CD14-positive monocyte (primary cell): ENCODE measurements at regions not wholly inside any gene's neighbourhood (a gene's known extent, or its start where the extent isn't known, plus 50 kb on each side); places are given as distances from the start of the nearest gene placed in this dataset.

Experiments
- DNase-seq, 3 donors: peaks; one replicate each; pipeline ENCODE4 v3.0.0-alpha.2; 2011 to 2022
- H2AFZ ChIP-seq: 2 replicates; pipeline ENCODE4 v1.6.0; 2012; ENCODE audit warnings: mild to moderate bottlenecking, low read depth, low read length, inconsistent platforms; ENCODE audit not compliant: insufficient read depth, poor library complexity, severe bottlenecking
- H3K27ac ChIP-seq, 2 donors: 1 replicate in 1 of 2; 2 replicates in 1 of 2; pipeline ENCODE4 v1.5.1; 2012 to 2013; ENCODE audit warnings: low read length in 2 of 2, control low read depth in 1 of 2, inconsistent platforms in 1 of 2, low read depth in 1 of 2, mild to moderate bottlenecking in 1 of 2
- H3K27me3 ChIP-seq, 2 donors: one replicate each; pipeline versions ENCODE4 v1.6.0 to v1.6.1; 2011 to 2013; ENCODE audit warnings: low read length in 2 of 2; ENCODE audit not compliant: control insufficient read depth in 2 of 2, insufficient read depth in 2 of 2
- H3K36me3 ChIP-seq, 2 donors: replicated peaks in 1 of 2; 1 replicate in 1 of 2; 2 replicates in 1 of 2; pipeline versions ENCODE4 v1.5.1 to v1.6.1; 2012 to 2013; ENCODE audit warnings: low read length in 2 of 2, control low read depth in 1 of 2, inconsistent platforms in 1 of 2, mild to moderate bottlenecking in 1 of 2; ENCODE audit not compliant: insufficient read depth in 2 of 2, control insufficient read depth in 1 of 2
- H3K4me1 ChIP-seq, 2 donors: 1 replicate in 1 of 2; 2 replicates in 1 of 2; pipeline versions ENCODE4 v1.5.1 to v1.6.1; 2012 to 2013; ENCODE audit warnings: low read length in 2 of 2, control low read depth in 1 of 2, inconsistent platforms in 1 of 2, mild to moderate bottlenecking in 1 of 2, moderate library complexity in 1 of 2; ENCODE audit not compliant: insufficient read depth in 2 of 2, control insufficient read depth in 1 of 2
- H3K4me2 ChIP-seq: replicated peaks from 2 replicates; pipeline ENCODE3; 2012; ENCODE audit warnings: low read length, moderate library complexity, mild to moderate bottlenecking; ENCODE audit not compliant: poor library complexity, severe bottlenecking; ENCODE audit errors: extremely low read depth
- H3K4me3 ChIP-seq, 3 experiments: fragments of 200-600 bp in 1 of 3; sonication (generic) in 1 of 3; replicated peaks in 1 of 3; 1 replicate in 2 of 3; 2 replicates in 1 of 3; pipeline ENCODE4 v1.5.1; 2011 to 2013; ENCODE audit warnings: low read length in 3 of 3, mild to moderate bottlenecking in 3 of 3, control low read depth in 2 of 3, low read depth in 2 of 3, inconsistent platforms in 1 of 3, moderate library complexity in 1 of 3
- H3K79me2 ChIP-seq: 2 replicates; pipeline ENCODE4 v1.6.0; 2012; ENCODE audit warnings: mild to moderate bottlenecking, control low read depth, inconsistent platforms, low read length, moderate library complexity; ENCODE audit not compliant: insufficient read depth
- H3K9ac ChIP-seq: 2 replicates; pipeline ENCODE4 v1.6.0; 2017; ENCODE audit warnings: low read length, mild to moderate bottlenecking; ENCODE audit not compliant: insufficient read depth, poor library complexity, severe bottlenecking
- H3K9me3 ChIP-seq, 2 donors: replicated peaks in 1 of 2; 1 replicate in 1 of 2; 2 replicates in 1 of 2; pipeline versions ENCODE4 v1.5.1 to v1.6.1; 2012 to 2013; ENCODE audit warnings: low read length in 2 of 2, control low read depth in 1 of 2; ENCODE audit not compliant: control insufficient read depth in 1 of 2, insufficient read depth in 1 of 2
- H4K20me1 ChIP-seq: 2 replicates; pipeline ENCODE4 v1.6.0; 2012; ENCODE audit warnings: mild to moderate bottlenecking, low read length, control low read depth, moderate library complexity; ENCODE audit not compliant: insufficient read depth
- H3K27ac Mint-ChIP-seq, 7 donors: one replicate each; pipeline ENCODE4 v1.8.0; 2020; ENCODE audit warnings: mild to moderate bottlenecking in 7 of 7, mixed read lengths in 7 of 7, moderate library complexity in 6 of 7, inconsistent platforms in 2 of 7
- H3K27me3 Mint-ChIP-seq, 3 donors: one replicate each; pipeline ENCODE4 v1.8.0; 2021 to 2022; ENCODE audit warnings: low read depth in 3 of 3, mild to moderate bottlenecking in 3 of 3, mixed read lengths in 3 of 3, moderate library complexity in 3 of 3, inconsistent platforms in 1 of 3
- H3K36me3 Mint-ChIP-seq, 2 donors: one replicate each; pipeline ENCODE4 v1.8.0; 2020; ENCODE audit warnings: mixed read lengths in 2 of 2, inconsistent platforms in 1 of 2, mild to moderate bottlenecking in 1 of 2
- H3K4me1 Mint-ChIP-seq: one replicate; pipeline ENCODE4 v1.8.0; 2020; ENCODE audit warnings: mild to moderate bottlenecking, mixed read lengths
- H3K4me3 Mint-ChIP-seq, 2 donors: one replicate each; pipeline ENCODE4 v1.8.0; 2020; ENCODE audit warnings: mild to moderate bottlenecking in 2 of 2, mixed read lengths in 2 of 2, moderate library complexity in 1 of 2
- H3K9me3 Mint-ChIP-seq, 7 donors: one replicate each; pipeline ENCODE4 v1.8.0; 2020 to 2022; ENCODE audit warnings: mixed read lengths in 7 of 7, mild to moderate bottlenecking in 6 of 7, moderate library complexity in 6 of 7, inconsistent platforms in 2 of 7
- WGBS: methylation state at CpG from one replicate; pipeline ENCODE4 v1.1.5; 2013; ENCODE audit warnings: missing lambda C conversion rate; ENCODE audit not compliant: insufficient coverage; 5-methylcytosine and 5-hydroxymethylcytosine counted together
- intact Hi-C, 2 donors: fragments of 100-400 bp; cut with micrococcal nuclease; formaldehyde crosslinking; loops; one replicate each; pipeline versions ENCODE4 v1.15.0 to v1.15.1; 2023
- TF ChIP-seq, protein P1 (sequence below): fragments of 200-600 bp; IDR thresholded peaks from one replicate; pipeline ENCODE4 v1.8.0; 2022; ENCODE audit warnings: antibody characterized with exemption, mild to moderate bottlenecking

DNA sequence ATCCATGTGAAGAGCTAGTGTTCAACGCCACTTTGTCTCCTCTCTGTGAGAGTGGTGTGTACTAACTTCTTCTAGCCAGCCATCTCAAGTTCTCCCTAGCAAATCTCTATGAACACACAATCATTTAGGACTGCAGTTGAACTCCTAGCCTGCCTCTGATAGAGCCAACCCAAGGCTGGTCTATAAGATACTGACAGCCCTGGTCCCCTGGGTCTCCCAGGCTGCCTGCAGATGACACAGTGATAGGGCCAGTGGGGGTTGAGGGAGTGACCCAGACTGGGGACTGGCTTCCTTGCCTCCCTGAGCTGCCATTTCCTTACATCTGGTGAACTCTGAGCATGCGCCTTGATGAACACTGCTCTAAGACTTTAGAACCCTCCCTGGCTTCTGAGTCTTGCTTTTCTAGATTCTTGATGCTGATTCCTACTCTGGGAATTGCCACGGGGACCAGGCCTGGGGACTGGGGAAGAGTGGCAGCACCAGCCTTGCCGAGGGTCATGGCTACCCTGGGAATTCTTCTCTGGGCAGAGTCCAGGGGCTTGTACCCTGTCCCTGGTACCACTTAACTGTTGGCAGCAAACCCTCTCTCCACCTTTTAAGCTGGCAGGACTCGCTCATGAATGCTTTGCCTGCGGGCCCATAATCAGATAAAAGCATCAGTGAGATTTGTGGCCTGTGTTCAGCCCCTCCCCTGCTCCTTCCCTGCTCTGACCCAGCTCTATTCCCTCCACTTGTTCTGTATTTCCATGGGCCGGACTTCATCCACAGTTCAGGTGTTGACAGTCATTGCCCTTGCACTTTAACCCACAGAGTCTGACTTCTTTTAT is 130.8 kb upstream of the CHD6 start:
- Mint-ChIP-seq H3K27me3 (peaks cover 1 to 10% (median 2%) of the 10 kb centered on the region in 3 donors), H3K36me3 (no peaks in the 10 kb centered on the region), H3K4me1 (peaks cover 3% of the 10 kb centered on the region), H3K9me3 (peaks cover 0 to 7% (median 2%) of the 10 kb centered on the region in 7 donors), H3K4me3 (no peak overlapping the region), H3K27ac (peak overlapping the region in 1 of 7 donors; percentile 26)
- Histone ChIP-seq H3K27ac (no peak overlapping the region), H3K79me2 (no peaks in the 10 kb centered on the region), H3K4me2 (no peak overlapping the region), H3K9ac (no peak overlapping the region), H3K4me1 (no peaks in the 10 kb centered on the region), H3K9me3 (no peaks in the 10 kb centered on the region), H3K36me3 (no peaks in the 10 kb centered on the region), H3K27me3 (no peaks in the 10 kb centered on the region), H4K20me1 (no peaks in the 10 kb centered on the region), H2AFZ (no peak overlapping the region), H3K4me3 (no peak overlapping the region)
- no peak for DNase-seq
- WGBS, result 83% methylated on average over 5 of the region's 7 CpGs
- TF ChIP-seq, protein P1, sequence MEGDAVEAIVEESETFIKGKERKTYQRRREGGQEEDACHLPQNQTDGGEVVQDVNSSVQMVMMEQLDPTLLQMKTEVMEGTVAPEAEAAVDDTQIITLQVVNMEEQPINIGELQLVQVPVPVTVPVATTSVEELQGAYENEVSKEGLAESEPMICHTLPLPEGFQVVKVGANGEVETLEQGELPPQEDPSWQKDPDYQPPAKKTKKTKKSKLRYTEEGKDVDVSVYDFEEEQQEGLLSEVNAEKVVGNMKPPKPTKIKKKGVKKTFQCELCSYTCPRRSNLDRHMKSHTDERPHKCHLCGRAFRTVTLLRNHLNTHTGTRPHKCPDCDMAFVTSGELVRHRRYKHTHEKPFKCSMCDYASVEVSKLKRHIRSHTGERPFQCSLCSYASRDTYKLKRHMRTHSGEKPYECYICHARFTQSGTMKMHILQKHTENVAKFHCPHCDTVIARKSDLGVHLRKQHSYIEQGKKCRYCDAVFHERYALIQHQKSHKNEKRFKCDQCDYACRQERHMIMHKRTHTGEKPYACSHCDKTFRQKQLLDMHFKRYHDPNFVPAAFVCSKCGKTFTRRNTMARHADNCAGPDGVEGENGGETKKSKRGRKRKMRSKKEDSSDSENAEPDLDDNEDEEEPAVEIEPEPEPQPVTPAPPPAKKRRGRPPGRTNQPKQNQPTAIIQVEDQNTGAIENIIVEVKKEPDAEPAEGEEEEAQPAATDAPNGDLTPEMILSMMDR, result no peak
- intact Hi-C loops, result no loop called here

DNA sequence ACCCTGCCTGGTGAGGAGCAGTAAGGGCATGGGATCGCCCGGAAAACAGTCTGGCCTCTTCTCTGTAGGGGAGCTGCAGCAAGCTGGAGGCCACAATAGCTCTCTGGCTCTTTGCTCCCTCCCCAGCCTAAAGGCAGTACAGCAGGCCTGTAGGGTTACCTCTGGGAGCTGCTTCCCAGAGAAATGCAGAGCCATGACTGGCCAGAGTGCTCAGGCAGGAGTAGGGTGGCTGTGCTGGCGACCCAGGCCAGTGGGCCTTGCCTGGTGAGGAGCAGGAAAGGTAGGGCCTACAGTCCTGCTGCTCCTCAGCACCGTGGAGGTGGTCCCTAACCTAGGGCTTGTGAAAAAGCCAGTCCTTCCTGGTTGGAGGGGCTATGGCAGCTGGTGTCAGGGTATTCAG is 129.9 kb upstream of the CHD6 start:
- Histone ChIP-seq H3K27me3 (no peaks in the 10 kb centered on the region), H4K20me1 (no peaks in the 10 kb centered on the region), H3K9me3 (no peaks in the 10 kb centered on the region), H3K4me2 (no peak overlapping the region), H3K9ac (no peak overlapping the region), H3K4me3 (no peak overlapping the region), H2AFZ (no peak overlapping the region), H3K4me1 (no peaks in the 10 kb centered on the region), H3K36me3 (no peaks in the 10 kb centered on the region), H3K27ac (no peak overlapping the region), H3K79me2 (no peaks in the 10 kb centered on the region)
- Mint-ChIP-seq H3K27me3 (peaks cover 0 to 10% (median 1%) of the 10 kb centered on the region in 3 donors), H3K36me3 (no peaks in the 10 kb centered on the region), H3K4me3 (no peak overlapping the region), H3K4me1 (peaks cover 4% of the 10 kb centered on the region), H3K27ac (peak overlapping the region in 1 of 7 donors; percentile 4), H3K9me3 (peaks cover 0 to 10% (median 7%) of the 10 kb centered on the region in 7 donors)
- intact Hi-C loops, result no loop called here
- TF ChIP-seq, protein P1, result no peak
- DNase-seq, result no peak
- 80% methylated on average over 4 of the region's 4 CpGs for WGBS
